ENCODE measurements at regions not wholly inside any gene's neighbourhood (a gene's known extent, or its start where the extent isn't known, plus 50 kb on each side); places are given as distances from the start of the nearest gene placed in this dataset.

DNA sequence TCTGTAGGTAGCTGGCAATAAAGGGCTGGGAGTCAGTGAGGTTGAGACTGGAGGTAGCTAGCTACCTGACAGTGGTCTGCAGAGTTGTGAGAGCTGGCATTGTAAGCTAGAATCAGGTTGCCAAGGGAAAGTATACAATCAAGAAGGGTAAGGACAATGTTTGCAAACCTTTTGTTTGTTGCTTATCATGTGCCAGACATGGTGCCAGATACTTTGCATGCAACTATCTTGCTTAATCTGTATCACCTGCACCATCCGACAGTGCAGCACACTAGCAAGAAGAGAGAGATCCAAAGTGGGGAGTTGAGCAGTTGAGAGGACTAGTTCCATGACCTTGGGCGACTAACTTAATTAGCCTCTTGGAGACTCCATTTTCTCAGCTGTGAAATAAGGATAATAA lies 236.4 kb downstream of the PDCD6IP start (continued):
- TF ChIP-seq, protein P1, sequence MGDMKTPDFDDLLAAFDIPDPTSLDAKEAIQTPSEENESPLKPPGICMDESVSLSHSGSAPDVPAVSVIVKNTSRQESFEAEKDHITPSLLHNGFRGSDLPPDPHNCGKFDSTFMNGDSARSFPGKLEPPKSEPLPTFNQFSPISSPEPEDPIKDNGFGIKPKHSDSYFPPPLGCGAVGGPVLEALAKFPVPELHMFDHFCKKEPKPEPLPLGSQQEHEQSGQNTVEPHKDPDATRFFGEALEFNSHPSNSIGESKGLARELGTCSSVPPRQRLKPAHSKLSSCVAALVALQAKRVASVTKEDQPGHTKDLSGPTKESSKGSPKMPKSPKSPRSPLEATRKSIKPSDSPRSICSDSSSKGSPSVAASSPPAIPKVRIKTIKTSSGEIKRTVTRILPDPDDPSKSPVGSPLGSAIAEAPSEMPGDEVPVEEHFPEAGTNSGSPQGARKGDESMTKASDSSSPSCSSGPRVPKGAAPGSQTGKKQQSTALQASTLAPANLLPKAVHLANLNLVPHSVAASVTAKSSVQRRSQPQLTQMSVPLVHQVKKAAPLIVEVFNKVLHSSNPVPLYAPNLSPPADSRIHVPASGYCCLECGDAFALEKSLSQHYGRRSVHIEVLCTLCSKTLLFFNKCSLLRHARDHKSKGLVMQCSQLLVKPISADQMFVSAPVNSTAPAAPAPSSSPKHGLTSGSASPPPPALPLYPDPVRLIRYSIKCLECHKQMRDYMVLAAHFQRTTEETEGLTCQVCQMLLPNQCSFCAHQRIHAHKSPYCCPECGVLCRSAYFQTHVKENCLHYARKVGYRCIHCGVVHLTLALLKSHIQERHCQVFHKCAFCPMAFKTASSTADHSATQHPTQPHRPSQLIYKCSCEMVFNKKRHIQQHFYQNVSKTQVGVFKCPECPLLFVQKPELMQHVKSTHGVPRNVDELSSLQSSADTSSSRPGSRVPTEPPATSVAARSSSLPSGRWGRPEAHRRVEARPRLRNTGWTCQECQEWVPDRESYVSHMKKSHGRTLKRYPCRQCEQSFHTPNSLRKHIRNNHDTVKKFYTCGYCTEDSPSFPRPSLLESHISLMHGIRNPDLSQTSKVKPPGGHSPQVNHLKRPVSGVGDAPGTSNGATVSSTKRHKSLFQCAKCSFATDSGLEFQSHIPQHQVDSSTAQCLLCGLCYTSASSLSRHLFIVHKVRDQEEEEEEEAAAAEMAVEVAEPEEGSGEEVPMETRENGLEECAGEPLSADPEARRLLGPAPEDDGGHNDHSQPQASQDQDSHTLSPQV (IDR thresholded peaks at IDR 0.05), result no peak
- TF ChIP-seq BHLHE40 (IDR thresholded peaks at IDR 0.05; ENCODE audit: borderline replicate concordance in 1 of 2, low read depth in 2 of 2, low read length in 1 of 2) (no peak), NFYA (IDR thresholded peaks at IDR 0.05; ENCODE audit: borderline replicate concordance, low read depth, low read length) (no peak), NRF1 (conservative IDR thresholded peaks at IDR 0.05; ENCODE audit: low read depth, low read length) (no peak), ZNF622 (IDR thresholded peaks at IDR 0.05) (no peak), ATF7 (IDR thresholded peaks at IDR 0.05; ENCODE audit: low read depth) (no peak), PML (IDR thresholded peaks at IDR 0.05; ENCODE audit: low read length) (no peak), EGR1 (IDR thresholded peaks at IDR 0.05; ENCODE audit: borderline replicate concordance in 1 of 2, low read depth in 2 of 2, low read length in 2 of 2) (no peak), EZH2 (IDR thresholded peaks at IDR 0.05; ENCODE audit: borderline replicate concordance, control insufficient read depth, low read depth, low read length) (no peak), BMI1 (IDR thresholded peaks at IDR 0.05; ENCODE audit: borderline replicate concordance) (no peak), CHD1 (IDR thresholded peaks at IDR 0.05; ENCODE audit: low read depth, low read length) (no peak)
